GM04503 (cell line): ENCODE measurements at regions not wholly inside any gene's neighbourhood (a gene's known extent, or its start where the extent isn't known, plus 50 kb on each side); places are given as distances from the start of the nearest gene placed in this dataset.

Source experiments
- DNase-seq: peaks from one replicate; pipeline ENCODE4 v3.0.0-alpha.2; 2012; ENCODE audit warnings: low read depth

GRCh38 chr1:60583696-60584095, 498.7 kb upstream of the NFIA start:
- no peak for DNase-seq

GRCh38 chr1:60581455-60582220, 500.7 kb upstream of the NFIA start:
- no peak for DNase-seq

GRCh38 chr1:60577029-60577428, 503.5 kb upstream of the C1orf87 start:
- no peak for DNase-seq

- DNase-seq: no peak
These were observed 501.9 kb upstream of the C1orf87 start for GRCh38 chr1:60575326-60575977.

GRCh38 chr1:60573726-60574409, 500.3 kb upstream of the C1orf87 start:
- no peak for DNase-seq

- DNase-seq: no peak
These were observed 499.6 kb upstream of the C1orf87 start for GRCh38 chr1:60573121-60573520.

GRCh38 chr1:60572378-60572777, 498.8 kb upstream of the C1orf87 start:
- DNase-seq: no peak

GRCh38 chr1:60571811-60572210, 498.2 kb upstream of the C1orf87 start:
- peak; percentile 12 for DNase-seq

GRCh38 chr1:60569189-60569588, 495.6 kb upstream of the C1orf87 start:
- DNase-seq: no peak

GRCh38 chr1:60567256-60567655, 493.7 kb upstream of the C1orf87 start:
- DNase-seq: no peak

GRCh38 chr1:60564916-60565750, 491.6 kb upstream of the C1orf87 start:
- no peak for DNase-seq

- DNase-seq: no peak
These were observed 490.4 kb upstream of the C1orf87 start for GRCh38 chr1:60563777-60564535.

GRCh38 chr1:60562740-60563139, 489.2 kb upstream of the C1orf87 start:
- no peak for DNase-seq

- no peak for DNase-seq
These were observed 487.1 kb upstream of the C1orf87 start for GRCh38 chr1:60560701-60561100.

- DNase-seq: no peak
These were observed 484.7 kb upstream of the C1orf87 start for GRCh38 chr1:60558236-60558635.

- no peak for DNase-seq
These were observed 480.2 kb upstream of the C1orf87 start for GRCh38 chr1:60553730-60554129.

GRCh38 chr1:60547821-60548220, 474.3 kb upstream of the C1orf87 start:
- DNase-seq: no peak

GRCh38 chr1:60541831-60542532, 468.4 kb upstream of the C1orf87 start:
- DNase-seq: no peak

GRCh38 chr1:60540141-60540540, 466.6 kb upstream of the C1orf87 start:
- DNase-seq: no peak

- no peak for DNase-seq
These were observed 462.1 kb upstream of the C1orf87 start for GRCh38 chr1:60535713-60536112.

- DNase-seq: no peak
These were observed 454.0 kb upstream of the C1orf87 start for GRCh38 chr1:60527567-60527966.
